ENCODE measurements at regions not wholly inside any gene's neighbourhood (a gene's known extent, or its start where the extent isn't known, plus 50 kb on each side); places are given as distances from the start of the nearest gene placed in this dataset.

DNA sequence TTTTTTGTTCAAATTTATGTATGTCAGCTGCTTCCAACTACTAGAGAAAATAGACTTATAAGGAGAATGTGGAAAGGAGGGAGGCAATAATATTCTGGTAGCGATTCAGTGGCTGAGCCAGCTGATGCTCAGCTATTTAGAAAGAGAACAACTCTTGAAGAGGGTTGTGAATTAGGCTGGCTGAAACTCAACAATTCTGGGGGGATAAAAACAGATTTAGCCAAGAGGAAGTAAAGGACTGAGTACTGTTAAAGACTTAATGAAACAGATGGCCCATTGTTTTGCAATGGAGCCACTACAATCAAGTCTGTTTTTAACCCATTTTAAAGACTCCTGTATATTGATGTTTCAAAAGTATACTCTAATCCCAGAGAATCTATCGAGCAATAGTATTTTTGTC is 1058.9 kb downstream of the C4orf33 start (continued):
- TF ChIP-seq, protein P1, sequence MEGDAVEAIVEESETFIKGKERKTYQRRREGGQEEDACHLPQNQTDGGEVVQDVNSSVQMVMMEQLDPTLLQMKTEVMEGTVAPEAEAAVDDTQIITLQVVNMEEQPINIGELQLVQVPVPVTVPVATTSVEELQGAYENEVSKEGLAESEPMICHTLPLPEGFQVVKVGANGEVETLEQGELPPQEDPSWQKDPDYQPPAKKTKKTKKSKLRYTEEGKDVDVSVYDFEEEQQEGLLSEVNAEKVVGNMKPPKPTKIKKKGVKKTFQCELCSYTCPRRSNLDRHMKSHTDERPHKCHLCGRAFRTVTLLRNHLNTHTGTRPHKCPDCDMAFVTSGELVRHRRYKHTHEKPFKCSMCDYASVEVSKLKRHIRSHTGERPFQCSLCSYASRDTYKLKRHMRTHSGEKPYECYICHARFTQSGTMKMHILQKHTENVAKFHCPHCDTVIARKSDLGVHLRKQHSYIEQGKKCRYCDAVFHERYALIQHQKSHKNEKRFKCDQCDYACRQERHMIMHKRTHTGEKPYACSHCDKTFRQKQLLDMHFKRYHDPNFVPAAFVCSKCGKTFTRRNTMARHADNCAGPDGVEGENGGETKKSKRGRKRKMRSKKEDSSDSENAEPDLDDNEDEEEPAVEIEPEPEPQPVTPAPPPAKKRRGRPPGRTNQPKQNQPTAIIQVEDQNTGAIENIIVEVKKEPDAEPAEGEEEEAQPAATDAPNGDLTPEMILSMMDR (IDR thresholded peaks at IDR 0.05 in 2 of 3, conservative IDR thresholded peaks at IDR 0.05 in 1 of 3; ENCODE audit: control insufficient read depth in 2 of 3, extremely low read depth in 1 of 3, insufficient read depth in 1 of 3, low read depth in 3 of 3, low read length in 3 of 3): no peak
- TF ChIP-seq BCL11A (IDR thresholded peaks at IDR 0.05; ENCODE audit: low read depth, low read length) (no peak), ZZZ3 (IDR thresholded peaks at IDR 0.05; ENCODE audit: control insufficient read depth, insufficient read length, low read depth) (no peak), SUPT20H (IDR thresholded peaks at IDR 0.05; ENCODE audit: borderline replicate concordance, control insufficient read depth, low read depth, low read length) (no peak), JUND (IDR thresholded peaks at IDR 0.05; ENCODE audit: low read depth, low read length) (no peak)

DNA sequence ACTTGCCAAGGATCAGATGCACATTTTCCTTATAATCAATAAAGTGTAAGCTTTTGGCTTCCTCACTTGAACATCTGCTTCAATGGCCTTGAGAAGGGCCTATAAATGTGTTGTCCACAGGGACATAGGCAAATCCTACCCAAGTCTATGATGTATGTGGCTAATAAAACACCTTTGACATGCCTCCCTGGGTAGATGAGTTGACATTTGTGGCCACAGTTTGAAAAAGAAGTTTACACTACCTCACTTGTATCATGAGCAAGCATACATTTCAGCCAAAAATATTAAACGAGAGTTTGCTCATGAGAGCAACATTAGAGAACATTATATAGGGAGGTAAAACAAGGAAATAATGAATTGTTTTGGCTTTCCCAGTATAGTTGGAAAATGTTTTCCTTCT is 1067.7 kb downstream of the C4orf33 start:
- Histone ChIP-seq H3K27ac (ENCODE audit: control insufficient read depth, insufficient read depth) (no peak overlapping the region), H3K36me3 (ENCODE audit: control insufficient read depth in 2 of 2, insufficient read depth in 2 of 2, low read length in 1 of 2) (no peaks in the 10 kb centered on the region), H2AFZ (ENCODE audit: control insufficient read depth, low read depth, low read length) (no peak overlapping the region), H3K9me3 (replicated peaks; ENCODE audit: control insufficient read depth, insufficient read depth, low read length) (no peaks in the 10 kb centered on the region), H3K9ac (ENCODE audit: control insufficient read depth, insufficient read depth, low read length) (no peak overlapping the region), H3K79me2 (ENCODE audit: control insufficient read depth, insufficient read depth, low read length) (no peaks in the 10 kb centered on the region), H3K4me3 (no peak overlapping the region), H3K27me3 (replicated peaks in 1 of 2; ENCODE audit: control insufficient read depth in 2 of 2, insufficient read depth in 2 of 2, low read length in 1 of 2) (no peaks in the 10 kb centered on the region), H3K4me1 (ENCODE audit: control insufficient read depth, insufficient read depth, low read length) (no peaks in the 10 kb centered on the region), H4K20me1 (ENCODE audit: control insufficient read depth, insufficient read depth) (no peaks in the 10 kb centered on the region), H3K4me2 (ENCODE audit: control insufficient read depth, insufficient read depth) (no peak overlapping the region)
- SMC1A ChIA-PET (ENCODE audit: uncharacterized antibody, unreplicated experiment): no interaction called here
- FAIRE-seq: no peak
- POLR2A ChIA-PET: no interaction called here
- no peak for ATAC-seq
- DNase-seq (ENCODE audit: low read depth, low spot score): no peak
- TF ChIP-seq SPI1 (IDR thresholded peaks at IDR 0.05; ENCODE audit: borderline replicate concordance, insufficient read depth, low read depth, low read length): no peak
- TF ChIP-seq MXI1 (IDR thresholded peaks at IDR 0.05; ENCODE audit: low read depth, low read length): no peak
- no peak for TF ChIP-seq DPF2 (IDR thresholded peaks at IDR 0.05)
- RAD21 ChIA-PET (ENCODE audit: unreplicated experiment): no interaction called here
- CTCF ChIA-PET: no interaction called here
- 23% methylated on average over 1 of the region's 1 CpG for WGBS (ENCODE audit: insufficient coverage, insufficient replicate concordance, low lambda C conversion rate, missing lambda C conversion rate)
- no TSS peak for BruUV-seq (replicated peaks)
- intact Hi-C loops (cut with micrococcal nuclease; ENCODE audit: unreplicated experiment): no loop called here
- in situ Hi-C loops (cut with MboI): no loop called here

Measured in GM12878 (cell line).